Epithelial cell of esophagus (primary cell): ENCODE measurements at regions not wholly inside any gene's neighbourhood (a gene's known extent, or its start where the extent isn't known, plus 50 kb on each side); places are given as distances from the start of the nearest gene placed in this dataset.

Experiments
- DNase-seq: peaks from one replicate; pipeline ENCODE4 v3.0.0; 2010; ENCODE audit warnings: low read depth
- H3K4me3 ChIP-seq: 2 replicates; pipeline ENCODE4 v1.5.1; 2011; ENCODE audit warnings: mild to moderate bottlenecking, low read length, control low read depth
- TF ChIP-seq, protein P1 (sequence below): IDR thresholded peaks from 2 replicates; pipeline ENCODE4 v1.5.1; 2011; ENCODE audit warnings: low read depth, mild to moderate bottlenecking, low read length, control low read depth, inconsistent platforms; ENCODE audit not compliant: insufficient read depth; ENCODE audit errors: missing control alignments

- DNase-seq: no peak
- H3K4me3 ChIP-seq: no peak overlapping the region
- TF ChIP-seq, protein P1, sequence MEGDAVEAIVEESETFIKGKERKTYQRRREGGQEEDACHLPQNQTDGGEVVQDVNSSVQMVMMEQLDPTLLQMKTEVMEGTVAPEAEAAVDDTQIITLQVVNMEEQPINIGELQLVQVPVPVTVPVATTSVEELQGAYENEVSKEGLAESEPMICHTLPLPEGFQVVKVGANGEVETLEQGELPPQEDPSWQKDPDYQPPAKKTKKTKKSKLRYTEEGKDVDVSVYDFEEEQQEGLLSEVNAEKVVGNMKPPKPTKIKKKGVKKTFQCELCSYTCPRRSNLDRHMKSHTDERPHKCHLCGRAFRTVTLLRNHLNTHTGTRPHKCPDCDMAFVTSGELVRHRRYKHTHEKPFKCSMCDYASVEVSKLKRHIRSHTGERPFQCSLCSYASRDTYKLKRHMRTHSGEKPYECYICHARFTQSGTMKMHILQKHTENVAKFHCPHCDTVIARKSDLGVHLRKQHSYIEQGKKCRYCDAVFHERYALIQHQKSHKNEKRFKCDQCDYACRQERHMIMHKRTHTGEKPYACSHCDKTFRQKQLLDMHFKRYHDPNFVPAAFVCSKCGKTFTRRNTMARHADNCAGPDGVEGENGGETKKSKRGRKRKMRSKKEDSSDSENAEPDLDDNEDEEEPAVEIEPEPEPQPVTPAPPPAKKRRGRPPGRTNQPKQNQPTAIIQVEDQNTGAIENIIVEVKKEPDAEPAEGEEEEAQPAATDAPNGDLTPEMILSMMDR: no peak
Measured at GRCh38 chr2:42862669-42863185, 70.3 kb upstream of the HAAO start.

GRCh38 chr2:42861321-42861720 lies 68.9 kb upstream of the HAAO start:
- DNase-seq: no peak
- TF ChIP-seq, protein P1: no peak
- no peak overlapping the region for H3K4me3 ChIP-seq

DNA sequence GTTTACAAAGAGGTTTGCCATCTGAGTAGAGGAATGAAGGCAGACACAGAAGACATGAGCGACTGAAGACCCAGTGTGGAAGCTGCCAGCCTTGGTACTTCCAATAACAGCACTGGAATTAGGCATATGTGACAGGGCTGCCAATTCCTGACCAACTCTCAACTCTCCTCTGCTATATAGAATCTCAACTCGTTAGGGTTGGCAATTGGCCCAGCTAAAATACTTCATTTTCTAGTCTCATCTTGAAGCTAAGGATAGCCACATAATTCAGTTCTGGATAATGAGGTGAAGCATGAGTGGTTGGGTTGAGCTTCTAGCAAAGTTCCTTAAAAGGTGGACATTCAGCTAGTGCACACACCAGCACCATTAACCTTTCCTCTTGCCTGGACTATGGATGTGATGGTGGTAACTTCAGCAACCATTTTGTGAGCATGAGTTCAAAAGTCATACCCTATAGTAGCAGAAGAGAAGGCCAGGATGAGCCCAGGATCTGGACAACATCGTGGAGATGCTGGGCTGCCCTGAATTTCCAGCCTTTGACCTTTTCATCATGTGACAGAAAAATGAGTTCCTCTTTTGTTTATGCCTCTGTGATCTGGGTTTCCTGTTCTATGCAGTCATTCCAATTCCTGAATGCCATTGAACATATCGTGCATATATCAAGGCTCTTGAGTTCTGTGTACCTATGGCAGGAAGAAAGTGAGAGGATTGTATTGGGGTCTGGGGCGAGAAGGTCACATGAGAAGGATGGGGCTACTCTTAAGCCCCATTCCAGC lies 68.1 kb upstream of the HAAO start:
- no peak for DNase-seq
- no peak overlapping the region for H3K4me3 ChIP-seq
- TF ChIP-seq, protein P1: no peak

GRCh38 chr2:42859791-42860190 lies 67.4 kb upstream of the HAAO start:
- peak; percentile 61 for DNase-seq
- no peak overlapping the region for H3K4me3 ChIP-seq
- TF ChIP-seq, protein P1: no peak

DNA sequence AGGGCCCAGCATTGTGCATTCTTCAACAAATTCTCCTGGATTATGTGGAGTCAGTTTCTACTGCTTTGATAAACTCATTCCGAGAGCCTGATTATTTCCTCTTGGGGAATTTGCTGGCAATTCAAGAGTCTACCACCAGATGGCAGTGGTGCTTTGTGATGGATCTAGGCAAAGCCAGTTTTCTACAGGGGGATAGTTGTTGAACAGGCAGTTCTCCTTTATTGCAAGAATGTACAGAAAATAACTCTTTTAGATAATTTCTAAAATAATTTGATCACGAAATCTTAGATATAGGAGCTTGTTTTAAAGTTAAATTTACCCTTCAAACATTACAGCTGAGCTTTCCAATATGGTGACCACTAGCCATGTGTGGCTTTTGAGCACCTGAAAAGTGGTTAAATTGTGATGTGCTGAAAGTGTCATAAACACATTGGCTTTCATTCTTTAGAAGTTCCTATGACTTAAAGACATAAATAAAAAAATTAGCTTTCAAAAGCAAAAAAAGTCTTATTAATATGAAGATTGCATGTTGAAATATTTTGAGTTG lies 66.7 kb upstream of the HAAO start:
- no peak overlapping the region for H3K4me3 ChIP-seq
- peak; percentile 73 for DNase-seq
- TF ChIP-seq, protein P1: peak; percentile 93

DNA sequence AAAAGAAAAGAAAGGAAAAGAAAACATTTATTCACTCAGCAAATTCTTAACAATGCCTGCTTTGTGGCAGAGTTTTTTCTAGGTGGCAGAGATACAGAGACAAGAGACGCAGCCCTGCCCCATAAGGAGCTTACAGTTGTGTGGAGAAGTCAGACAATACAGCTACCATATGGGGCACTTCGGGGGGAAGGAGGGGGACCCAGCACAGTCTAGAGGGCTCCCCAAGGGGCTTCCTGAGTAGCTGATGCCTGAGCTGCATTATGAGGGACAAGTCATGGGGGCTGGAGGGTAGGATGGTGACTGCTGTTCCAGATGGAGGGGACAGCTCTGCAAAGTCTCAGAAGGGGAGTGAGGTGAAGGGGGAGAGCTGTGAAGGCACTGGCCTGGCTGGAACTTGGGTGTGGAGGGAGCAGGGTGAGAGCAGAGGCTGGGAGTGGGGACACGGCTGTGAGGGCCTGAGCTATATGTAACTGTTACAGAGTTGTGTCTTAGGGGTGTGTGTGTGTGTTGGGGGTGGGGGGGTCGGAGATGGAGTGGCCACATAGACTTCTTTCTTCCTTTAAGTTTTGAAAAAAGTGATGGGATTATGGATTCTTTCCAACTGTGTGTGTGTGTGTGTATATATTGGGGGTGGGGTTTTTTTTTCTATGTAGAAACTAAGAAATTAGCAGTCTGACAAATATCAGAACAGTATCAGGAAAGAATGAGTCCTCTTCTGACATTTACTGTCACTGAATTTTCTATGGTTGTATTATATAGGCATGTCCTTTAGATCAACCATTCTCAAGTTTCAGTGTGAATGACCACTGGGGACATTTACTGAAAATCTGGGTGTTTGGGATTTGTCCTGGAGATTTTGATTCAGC lies 66.0 kb upstream of the HAAO start:
- H3K4me3 ChIP-seq: no peak overlapping the region
- DNase-seq: no peak
- TF ChIP-seq, protein P1: no peak
